ENCODE measurements at regions not wholly inside any gene's neighbourhood (a gene's known extent, or its start where the extent isn't known, plus 50 kb on each side); places are given as distances from the start of the nearest gene placed in this dataset.
"Not testable (repeated sequence)": the region's sequence is repeated elsewhere in the genome, so short reads cannot be mapped to it uniquely, and the experiment has no call there.

DNA sequence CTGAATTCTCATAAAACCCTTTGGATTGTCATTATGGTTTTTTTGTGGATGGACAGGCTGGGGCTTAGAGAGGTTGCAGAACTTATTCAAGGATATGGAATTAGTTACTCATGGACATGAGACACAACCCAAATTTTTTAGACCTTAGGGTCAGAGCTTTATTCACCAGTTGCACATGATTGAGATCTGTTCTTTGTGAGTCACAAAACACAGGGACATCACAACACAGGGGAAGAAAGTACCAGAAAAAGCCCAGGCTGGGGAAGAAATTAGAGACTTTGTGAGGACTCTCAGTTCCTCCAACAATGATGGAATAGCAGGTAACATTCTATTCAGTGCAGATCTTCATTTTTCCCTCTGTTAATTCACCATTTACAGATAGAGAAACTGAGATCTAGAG, 602.4 kb upstream of the CPEB2 start:
- DNase-seq, result no peak

DNA sequence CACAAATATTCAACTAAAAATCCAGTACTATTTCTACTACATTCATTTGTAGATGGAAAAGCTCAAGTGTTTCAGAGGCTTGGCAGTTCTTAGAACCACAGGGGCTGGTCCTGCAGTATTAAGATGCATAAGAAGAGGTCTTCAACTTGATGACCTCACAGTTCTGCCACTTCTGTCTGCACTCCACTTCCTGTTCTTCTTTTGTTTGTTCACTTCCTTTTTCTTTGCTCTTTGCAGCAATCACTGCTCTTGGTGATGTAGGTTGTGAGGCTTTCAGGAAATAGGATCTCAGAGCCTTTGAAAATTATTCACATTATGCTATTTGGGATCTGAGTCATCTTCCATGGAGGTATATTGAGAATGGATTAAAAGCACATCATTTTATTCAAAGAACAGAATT, 602.0 kb upstream of the CPEB2 start:
- no peak for DNase-seq

DNA sequence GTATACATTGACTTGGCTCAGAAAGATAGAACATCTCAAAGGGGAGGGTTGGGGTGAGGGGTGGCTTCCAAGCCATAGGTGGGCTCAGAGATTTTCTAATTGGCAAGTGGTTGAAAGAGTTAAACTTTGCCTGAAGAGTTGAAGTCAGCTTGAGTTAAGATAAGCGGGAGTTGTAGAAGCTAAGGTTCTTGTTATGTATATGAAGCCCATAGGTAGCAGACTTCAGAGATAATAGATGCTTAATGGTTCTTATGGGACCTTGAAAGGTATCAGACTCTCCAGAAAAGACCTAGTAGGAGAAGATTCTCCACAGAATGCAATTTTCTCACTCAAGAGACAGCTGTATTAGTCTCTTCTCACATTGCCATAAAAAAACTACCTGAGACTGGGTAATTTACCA, 599.1 kb upstream of the CPEB2 start:
- no peak for DNase-seq

DNA sequence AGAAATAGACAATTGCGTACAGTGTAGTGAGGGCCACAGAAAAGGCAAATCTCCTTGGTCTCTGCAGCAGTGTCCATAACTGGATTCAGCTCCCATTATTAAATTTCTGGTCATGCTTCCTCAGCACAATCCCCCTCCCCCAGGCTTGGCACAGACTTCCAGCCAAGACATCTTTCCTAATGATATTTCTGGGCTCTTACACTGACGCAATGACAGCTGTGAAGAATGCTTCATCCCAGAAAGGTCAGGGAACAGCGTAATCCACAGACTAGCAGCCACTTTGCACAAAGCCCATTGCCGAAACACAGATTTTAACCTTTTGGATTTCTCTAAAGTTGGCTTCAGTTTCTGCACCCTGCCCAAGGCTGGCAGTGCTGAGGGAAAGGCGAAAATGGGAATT, 597.6 kb upstream of the CPEB2 start:
- DNase-seq, result no peak

DNA sequence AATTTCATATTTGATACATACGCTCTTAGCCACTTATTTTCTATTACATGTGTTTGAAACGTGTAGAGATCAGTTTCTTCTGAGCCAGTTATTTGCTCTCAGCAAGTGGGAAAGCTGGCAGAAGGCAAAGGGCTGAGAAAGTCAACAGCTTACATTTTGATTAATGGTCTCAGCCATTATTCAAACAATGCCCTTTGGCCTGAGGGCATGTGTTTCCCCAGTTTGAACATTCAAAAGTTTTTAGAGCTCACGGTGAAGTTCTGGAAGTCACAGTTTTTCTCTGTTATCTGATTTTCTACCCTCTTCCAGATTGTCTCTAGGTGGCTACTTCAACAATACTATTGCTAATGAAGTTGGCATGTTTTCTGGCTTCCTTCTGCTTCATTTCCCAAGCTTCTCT, 591.8 kb upstream of the CPEB2 start:
- peak; percentile 9 for DNase-seq

DNA sequence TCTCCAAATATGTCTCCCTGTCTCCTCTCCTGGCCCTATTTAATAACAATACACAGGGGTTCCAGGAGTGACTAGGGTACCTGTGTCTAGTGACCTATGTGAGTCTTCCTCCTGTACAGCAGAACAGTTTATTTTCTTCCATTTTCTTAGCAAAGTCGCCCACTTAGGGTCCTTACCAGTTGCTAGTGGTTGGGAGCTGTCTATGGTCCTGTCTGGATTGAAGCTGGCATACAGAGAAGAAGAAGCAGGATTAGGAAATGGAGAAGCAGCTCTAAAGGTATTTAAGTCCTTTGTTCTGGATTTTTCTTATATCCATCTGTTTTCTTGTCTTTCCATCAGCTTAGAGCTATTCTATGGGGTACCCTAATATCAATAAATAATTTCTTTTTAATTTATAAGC, 587.1 kb upstream of the CPEB2 start:
- no peak for DNase-seq

DNA sequence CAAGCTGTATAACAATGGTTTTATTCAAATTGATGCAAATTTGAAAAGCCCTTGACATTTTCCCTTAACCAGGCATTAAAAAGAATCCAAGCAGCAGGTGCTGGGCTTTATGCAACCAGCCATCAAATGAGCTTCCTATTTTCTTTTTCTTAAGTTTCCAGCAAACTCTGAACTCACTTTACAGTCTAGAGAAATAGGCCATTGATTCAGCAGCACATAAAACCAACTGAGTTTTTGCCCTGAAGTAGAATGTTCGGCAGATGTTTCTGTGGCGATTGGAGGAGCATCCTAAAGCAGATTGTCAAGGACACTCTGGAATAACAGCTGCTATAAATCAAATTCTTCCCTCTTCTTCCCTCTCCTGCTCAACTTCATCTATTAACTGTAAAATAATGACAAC, 582.8 kb upstream of the CPEB2 start:
- no peak for DNase-seq

DNA sequence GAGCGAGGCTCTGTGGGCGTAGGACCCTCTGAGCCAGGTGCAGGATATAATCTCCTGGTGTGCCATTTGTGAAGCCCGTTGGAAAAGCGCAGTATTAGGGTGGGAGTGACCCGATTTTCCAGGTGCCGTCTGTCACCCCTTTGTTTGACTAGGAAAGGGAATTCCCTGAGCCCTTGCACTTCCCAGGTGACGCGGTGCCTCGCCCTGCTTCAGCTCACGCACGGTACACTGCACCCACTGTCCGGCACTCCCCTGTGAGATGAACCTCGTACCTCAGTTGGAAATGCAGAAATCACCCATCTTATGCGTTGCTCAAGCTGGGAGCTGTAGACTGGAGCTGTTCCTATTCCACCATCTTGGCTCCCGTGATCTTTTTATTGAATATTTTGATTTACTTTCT, 576.0 kb upstream of the CPEB2 start:
- DNase-seq, result not testable (repeated sequence)

DNA sequence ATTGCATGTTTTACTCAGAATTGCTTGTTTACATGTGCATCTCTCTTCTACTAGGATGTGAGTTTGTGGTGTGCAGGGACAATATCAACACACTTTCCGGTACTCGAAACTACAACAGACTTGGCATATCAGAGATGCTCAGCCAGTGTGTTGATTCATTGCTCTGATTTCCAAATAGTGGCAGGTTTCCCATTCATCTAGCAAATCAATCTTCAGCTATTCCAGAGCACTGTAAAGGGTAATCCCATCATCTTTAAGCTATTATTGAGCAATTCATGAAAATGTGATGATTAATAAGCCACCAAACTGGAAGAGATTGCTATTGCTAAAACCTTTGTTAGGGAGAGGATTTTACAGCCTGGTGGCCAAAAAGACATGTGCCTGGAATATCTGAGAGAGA, 574.2 kb upstream of the CPEB2 start:
- no peak for DNase-seq

DNA sequence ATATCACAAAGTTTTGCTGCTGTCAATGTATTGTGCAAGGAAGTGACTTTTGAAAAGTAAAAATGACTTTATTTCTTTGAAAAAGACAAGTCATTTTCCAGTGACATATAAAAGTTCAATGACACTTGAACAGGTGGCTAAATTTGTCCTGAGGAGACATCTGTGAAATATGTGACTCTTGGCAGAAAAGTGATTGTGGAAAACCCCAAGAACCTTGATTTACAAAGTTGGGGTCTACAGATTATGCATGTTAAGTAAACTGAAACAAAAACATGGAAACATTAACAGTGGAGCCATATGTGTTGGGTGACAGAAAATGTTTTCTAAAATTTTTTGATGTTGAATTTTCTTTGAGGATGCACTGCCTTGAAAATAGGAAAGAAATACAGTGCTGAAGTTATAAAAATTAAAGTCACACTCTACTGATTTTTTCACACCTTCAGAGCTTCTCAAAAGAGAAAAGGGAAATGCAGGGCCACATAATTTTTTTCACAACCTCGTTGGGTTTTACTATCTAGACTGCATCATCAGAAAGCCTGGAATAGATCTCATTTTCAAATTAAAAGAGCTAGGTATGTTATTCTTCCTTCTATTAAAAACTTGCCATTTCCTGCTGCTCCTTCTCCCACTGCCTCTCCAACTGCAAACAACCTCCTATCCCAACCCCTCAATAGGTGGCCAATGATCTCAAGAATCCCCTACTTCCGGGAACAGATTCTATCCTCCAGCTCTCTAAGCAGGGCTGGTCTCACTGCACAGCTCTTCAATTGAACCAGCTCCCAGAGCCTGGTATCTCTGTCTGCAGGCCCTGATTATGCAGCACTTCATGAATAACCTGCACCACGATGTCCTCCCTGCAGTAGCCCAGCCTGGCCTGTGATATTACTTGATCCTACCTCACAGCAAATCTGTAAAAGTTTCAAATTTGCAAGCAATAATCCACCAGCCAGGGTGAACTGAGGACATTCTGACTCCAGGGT, 570.8 kb upstream of the CPEB2 start:
- DNase-seq, result no peak

DNA sequence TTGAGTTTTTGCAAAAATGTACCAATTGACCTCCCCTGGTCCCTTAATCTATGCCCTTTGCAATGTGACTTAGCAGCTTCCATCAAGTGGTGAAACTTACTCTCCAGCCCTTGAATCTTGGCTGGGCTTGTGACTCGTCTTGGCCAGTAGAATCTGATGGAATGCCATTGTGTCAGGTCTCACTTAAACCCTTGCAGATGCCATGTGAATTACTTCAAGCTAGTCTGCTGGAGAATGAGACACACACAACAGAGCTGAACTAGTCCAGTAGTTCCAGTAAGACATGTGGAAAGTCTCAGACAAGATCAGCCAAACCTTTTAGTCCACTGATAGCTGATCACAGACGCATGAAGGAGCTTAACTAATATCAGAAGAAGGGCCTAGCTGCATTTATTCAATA, 567.8 kb upstream of the CPEB2 start:
- DNase-seq, result no peak

DNA sequence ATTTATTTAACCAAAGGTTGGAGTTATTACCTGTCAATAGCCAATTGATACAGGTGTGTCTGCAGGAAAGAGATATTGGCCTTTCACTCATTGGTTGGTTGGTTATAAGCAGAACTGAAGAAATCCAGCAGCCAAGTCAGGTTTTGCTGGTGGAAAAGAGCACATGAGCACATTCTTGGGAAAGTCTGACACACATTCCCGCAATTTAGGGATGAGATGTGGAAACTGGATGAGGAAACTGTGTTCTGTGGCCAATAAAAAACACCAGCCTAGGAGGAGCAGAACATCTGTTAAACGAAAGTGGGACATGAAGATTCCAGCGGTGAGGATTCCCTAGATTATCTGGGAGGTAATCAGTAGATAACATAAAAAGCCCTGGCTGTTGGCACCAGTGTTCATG, 567.4 kb upstream of the CPEB2 start:
- no peak for DNase-seq

DNA sequence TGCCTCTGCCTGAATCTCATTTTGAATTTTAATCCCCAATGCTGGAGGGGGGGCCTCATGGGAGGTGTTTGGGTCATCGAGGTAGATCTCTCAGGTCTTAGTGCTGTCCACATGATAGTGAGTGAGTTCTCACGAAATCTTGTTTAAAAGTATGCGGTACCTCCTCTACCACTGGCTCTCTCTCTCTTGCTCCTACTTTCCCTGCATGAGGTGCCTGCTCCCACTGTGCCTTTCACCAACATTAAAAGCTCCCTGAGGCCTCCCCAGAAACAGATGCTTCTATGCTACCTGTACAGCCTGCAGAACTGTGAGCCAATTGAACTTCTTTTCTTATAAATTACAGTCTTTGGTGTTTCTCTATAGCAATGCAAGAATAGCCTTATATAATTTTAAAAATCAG, 560.7 kb upstream of the CPEB2 start:
- DNase-seq, result no peak

DNA sequence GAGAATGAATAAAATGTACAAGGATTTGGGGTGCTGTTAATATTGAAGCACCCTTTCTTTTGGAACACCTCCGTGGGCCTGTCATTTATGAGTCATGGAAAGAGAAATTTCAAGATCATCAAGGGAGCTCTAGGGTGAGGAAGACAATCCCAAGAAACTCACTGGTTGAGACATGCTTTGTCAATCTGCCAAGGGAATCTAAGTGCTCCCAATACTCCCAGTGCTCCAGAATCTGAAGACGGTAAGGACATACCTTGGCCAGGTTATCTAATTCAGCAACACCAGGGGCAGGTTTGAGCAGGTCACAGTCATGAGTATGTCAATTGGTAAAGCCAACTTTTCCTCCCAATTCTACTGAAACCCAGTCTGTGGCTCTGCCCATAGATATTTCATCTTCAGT, 556.4 kb upstream of the CPEB2 start:
- no peak for DNase-seq

DNA sequence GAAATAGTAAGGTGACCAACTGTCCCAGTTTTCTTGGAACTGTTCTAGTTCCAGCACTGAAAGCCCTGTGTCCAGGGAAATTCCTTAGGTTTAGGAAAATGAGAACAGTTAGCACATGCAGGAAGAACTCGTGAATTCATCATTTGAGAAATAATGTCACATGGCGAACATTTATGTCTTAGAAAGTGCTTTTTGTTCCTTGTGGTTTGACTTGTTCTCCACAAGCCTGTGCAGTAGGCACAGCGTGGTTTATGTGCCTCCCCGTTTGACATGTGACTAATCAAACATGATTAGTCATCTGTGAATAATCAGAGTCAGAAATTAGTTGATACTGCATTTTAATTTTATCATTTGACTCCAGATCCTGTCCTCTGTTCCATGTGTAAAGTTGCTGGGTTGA, 556.0 kb upstream of the CPEB2 start:
- DNase-seq, result no peak

DNA sequence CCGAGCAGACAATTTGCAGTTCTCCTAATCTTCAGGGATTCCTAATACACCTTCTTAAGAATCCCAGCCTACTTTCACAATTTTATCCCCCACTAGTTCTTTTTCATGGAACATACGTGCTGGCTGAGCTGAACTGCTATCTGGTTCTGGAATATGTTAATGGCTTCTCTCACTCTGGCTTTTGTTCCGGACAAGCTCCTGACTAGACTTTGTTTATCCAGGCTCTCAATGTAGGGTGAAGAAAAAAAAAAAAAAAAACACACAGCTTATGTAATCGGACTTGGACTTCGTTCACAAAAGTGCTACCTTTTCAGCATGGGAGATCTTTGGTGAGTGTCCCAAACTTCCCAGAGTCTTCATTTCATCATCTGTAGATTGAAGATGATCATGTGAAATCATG, 555.4 kb upstream of the CPEB2 start:
- DNase-seq, result peak; percentile 9

DNA sequence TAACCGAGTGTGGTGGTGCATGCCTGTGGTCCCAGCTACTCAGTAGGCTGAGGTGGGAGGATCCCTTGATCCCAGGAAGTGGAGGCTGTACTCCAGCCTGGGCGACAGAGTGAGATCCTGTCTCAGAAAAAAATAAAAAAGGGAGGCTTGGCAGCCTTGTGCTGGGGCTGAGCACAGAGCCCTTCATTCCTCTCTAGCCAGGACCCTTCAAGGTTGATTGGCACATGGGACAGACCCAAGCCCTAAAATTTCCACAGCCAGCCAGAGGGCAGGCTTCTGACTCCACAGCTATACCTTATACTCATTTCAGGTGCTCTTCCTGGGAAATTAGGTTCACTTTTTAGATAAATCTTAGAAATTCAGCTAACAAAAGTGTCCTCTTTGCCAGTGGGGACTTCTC, 553.0 kb upstream of the CPEB2 start:
- DNase-seq, result no peak

DNA sequence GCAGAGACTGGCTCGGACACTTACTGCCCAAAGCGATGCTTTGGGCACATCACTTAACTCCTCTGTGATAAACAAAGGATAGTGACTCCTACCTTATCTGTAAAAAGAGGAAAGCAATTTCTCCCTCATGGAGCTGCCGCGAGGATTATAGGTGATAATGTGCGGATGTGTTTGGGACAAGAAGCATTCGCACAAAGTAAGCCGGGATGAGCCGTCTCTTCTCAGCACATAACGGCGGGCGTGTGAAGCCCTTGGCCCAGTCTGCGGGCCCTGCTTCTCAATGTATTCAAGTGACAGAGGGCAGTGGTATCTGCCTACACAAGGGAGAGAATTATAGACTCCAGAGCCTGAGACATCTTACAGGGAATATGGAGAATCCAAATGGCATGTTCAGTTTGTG, 550.3 kb upstream of the CPEB2 start:
- no peak for DNase-seq

DNA sequence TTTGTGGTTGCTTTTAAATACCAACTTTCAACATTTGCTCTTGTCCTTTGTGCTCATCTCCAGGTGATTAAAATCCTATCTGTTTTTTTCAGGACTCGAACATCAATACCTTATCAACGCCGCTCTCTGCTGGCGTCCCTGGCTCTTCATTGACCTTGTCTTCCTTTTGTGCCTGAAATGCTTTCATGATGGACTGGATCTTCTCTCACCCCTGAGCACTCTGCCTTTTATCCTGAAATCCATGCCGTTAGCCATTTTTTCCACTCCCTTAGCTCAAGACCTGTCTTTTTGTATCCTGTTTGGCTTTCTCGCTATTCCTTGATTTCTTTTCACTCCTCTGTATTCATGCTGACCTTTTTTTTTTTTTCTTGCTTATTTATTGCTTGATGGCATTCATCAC, 549.5 kb upstream of the CPEB2 start:
- no peak for DNase-seq

DNA sequence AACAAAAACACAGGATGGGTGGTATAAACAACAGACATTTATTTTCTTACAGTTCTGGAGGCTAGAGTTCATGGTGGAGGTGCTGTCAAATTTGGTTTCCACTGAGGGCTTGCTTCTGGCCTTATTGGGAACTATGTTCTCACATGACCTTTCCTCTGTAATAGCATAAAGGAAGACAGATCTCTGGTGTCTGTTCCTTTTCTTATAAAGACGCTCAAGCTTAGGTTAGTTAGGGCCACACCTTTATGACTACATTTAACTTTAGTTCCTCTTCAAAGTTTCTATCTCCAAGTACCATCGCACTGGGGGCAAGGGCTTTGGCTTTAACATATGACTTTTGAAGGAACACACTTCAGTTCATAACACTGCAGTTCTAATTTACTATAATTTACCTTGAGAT, 543.8 kb upstream of the CPEB2 start:
- no peak for DNase-seq

DNA sequence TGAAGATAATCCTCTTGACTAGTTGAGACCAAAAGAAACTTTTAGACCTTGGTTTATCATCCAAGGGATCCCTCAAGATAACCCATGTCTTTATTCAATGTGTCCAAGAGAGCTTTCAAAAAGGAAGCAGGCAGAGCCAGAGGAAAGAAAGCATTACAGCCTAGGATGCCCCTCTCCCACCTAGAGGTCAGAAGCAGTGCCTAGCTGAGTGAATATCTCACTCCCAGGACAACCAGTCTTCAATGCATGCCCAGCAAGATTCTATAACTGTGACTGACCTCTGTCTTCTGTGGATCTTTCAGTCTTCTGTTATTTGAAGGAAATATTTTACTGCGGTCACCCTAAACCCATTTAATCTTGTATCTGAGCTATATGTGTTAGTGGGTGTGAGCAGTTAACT, 537.2 kb upstream of the CPEB2 start:
- no peak for DNase-seq

DNA sequence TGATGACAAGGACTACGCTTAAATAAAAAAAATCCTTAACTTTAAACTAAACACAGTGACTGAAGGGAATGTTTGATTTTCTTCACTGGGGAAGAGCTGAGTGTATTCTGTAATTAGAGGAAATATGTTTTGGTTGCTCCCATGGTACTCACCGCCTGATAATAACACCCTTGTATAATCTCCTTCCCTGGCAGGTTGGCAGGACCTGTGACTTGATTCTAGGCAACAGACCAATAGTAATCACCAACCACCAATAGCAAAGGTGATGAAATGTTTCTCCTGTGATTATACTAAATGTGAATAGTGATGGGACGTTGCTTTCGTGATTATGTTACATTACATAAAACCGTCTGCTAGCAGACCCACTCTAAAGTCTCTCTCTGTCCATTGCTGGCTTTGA, 536.8 kb upstream of the CPEB2 start:
- no peak for DNase-seq

DNA sequence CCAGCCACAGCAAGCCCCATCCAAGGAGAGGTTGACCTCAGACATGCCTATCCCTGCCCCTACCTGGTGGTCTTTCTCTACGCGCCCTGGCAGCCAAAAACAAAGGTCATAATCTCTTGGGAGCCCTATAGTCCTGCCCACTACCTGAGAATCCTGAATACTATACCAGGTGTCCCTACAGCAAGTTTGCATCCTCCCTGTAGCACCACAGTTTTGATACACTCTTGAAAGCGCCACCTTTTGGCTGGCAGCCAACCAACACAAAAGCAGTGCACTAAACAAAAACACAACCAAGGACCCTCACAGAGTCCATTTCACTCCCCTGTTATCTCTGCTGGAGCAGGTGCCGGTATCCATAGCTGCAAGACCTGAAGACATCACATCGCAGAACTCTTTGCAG, 523.8 kb upstream of the CPEB2 start:
- DNase-seq, result no peak

DNA sequence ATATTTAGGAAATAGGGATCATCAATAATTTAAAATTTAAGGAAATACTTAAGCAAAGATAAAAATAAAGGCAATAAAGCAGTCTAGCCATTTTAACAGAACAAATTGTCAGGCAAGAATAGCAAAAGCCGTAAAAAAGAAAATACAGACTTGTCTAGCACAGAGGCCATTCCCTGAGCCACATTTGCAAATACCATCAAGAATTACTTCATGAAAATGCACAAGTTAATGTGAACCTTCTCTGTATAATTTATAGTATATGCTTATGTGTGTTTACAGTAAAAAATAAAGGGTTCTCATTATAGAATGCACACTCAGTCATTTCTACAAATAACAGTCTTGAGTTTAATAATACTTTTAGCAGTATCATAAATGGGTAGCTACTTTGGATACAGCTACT, 505.9 kb upstream of the CPEB2 start:
- no peak for DNase-seq

DNA sequence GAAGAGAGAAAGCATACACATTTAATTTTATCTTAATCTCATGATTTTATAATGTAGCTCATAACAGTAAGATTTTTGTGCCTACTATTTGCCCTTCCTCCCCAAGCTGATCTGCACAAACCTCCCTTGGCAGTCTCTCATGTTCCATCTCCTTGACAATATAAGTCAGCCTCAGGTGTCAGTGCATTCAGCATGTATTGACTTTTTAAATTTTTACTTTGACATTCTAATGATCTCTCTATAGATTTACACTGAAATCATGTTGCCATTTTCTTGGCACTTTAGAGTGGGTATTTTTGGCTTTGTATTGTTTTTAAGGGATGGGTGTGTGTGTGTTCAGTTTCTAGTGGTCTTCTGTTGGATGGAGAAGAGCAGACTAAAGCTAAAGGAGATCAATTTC, 505.3 kb upstream of the CPEB2 start:
- DNase-seq, result no peak
